Epithelial cell of proximal tubule (primary cell): ENCODE measurements at regions not wholly inside any gene's neighbourhood (a gene's known extent, or its start where the extent isn't known, plus 50 kb on each side); places are given as distances from the start of the nearest gene placed in this dataset.

ENCODE experiments used
- DNase-seq: peaks from one replicate; pipeline ENCODE4 v3.0.0-alpha.2; 2011; ENCODE audit warnings: low read depth
- H3K4me3 ChIP-seq: 2 replicates; pipeline ENCODE4 v1.5.1; 2011; ENCODE audit warnings: low read depth, mild to moderate bottlenecking, low read length
- TF ChIP-seq, protein P1 (sequence below): conservative IDR thresholded peaks from 2 replicates; pipeline ENCODE4 v1.5.1; 2012; ENCODE audit warnings: low read depth, mild to moderate bottlenecking, low read length

DNA sequence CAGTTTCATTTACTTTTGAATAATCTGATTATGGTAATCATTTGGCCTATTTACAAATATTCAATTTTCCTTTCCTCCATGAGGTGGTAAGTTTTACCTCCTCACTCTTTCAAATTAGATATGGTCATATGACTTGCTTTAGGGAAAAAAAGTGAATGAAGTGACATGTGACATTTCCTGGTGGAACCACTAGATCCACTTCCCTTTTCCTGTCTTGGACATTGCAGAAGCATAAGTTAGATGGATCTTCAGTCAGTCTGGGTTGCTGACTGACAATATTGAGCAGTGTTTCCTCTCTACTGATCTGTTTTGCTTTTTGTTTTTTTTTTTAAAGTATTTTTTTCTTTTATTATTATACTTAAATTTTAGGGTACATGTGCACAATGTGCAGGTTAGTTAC lies 481.1 kb upstream of the PTBP2 start:
- H3K4me3 ChIP-seq: no peak overlapping the region
- DNase-seq: no peak
- TF ChIP-seq, protein P1, sequence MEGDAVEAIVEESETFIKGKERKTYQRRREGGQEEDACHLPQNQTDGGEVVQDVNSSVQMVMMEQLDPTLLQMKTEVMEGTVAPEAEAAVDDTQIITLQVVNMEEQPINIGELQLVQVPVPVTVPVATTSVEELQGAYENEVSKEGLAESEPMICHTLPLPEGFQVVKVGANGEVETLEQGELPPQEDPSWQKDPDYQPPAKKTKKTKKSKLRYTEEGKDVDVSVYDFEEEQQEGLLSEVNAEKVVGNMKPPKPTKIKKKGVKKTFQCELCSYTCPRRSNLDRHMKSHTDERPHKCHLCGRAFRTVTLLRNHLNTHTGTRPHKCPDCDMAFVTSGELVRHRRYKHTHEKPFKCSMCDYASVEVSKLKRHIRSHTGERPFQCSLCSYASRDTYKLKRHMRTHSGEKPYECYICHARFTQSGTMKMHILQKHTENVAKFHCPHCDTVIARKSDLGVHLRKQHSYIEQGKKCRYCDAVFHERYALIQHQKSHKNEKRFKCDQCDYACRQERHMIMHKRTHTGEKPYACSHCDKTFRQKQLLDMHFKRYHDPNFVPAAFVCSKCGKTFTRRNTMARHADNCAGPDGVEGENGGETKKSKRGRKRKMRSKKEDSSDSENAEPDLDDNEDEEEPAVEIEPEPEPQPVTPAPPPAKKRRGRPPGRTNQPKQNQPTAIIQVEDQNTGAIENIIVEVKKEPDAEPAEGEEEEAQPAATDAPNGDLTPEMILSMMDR: no peak

- no peak for DNase-seq
- H3K4me3 ChIP-seq: no peak overlapping the region
- TF ChIP-seq, protein P1: no peak
These were observed 468.1 kb upstream of the PTBP2 start for GRCh38 chr1:96253246-96254035.

DNA sequence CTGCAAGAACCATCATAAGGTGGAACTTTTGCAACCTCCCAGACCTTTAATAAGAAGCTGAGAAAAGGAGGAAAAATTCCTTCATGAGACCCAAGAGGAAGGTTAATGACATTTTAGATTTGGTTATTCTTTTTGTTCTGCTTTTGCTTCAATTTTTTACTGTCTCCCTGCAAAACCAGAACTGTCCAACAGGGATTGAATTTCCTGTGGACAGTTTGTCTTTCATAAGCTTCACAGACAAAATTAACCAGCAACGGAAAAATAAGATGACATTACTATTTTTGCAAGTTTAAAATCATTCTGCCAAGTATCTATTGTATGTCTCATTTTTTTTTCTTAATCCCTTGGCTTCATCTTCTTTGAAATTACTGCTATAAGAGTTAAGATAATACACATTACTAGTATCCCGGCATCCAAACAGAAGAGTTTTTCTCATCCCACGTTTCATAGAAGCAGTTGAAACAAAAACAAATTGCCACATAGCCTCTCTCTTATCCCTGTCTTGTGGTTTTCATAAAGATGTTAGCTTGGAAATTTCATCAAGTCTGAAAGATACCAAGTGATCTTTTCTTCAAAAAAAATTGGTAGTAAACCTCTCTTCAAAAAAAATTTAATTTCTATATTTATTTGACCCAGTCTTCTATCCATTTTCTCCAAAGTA lies 465.3 kb upstream of the PTBP2 start:
- no peak for DNase-seq
- TF ChIP-seq, protein P1: no peak
- H3K4me3 ChIP-seq: no peak overlapping the region

DNA sequence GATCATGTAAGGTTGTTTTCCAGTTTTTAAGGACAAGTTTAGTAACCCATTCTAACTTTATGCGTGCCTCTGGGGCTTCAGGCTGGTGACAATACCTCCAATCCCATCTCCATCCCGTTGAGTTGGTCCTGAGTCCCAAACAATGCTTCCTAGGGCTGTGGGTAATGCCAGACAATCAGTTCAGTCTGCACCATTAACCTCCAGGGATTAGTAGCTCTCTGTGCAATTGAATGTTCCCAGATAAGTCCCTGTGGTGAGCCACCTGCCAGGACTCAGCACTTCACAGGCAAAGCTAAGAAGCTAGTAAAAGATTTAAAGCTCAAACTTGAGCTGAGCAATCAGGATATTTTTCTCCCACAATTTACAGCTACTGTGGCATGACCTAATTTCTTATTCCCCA lies 462.2 kb upstream of the PTBP2 start:
- TF ChIP-seq, protein P1: no peak
- H3K4me3 ChIP-seq: no peak overlapping the region
- DNase-seq: no peak

GRCh38 chr1:96281491-96281890 lies 440.1 kb upstream of the PTBP2 start:
- TF ChIP-seq, protein P1: no peak
- no peak for DNase-seq

DNA sequence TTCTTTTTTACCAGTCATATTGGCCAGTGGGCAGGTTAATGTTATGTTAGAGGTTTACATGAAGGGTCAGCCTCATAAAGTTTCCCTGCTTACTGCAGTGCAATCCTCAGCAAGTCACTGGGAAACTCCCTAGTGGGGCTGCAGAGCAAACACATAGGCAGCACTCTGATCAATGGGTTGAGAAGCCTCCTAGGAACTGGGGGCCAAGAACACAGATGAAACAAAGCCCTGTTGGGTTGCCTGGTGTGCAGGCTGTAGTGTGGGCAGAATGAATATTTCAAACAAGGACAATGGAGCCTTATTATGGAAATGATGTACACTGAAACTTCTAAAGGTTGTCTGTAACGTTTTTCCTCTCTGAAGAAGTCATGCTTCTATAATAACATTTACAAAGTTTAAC lies 431.6 kb upstream of the PTBP2 start:
- H3K4me3 ChIP-seq: no peak overlapping the region
- no peak for DNase-seq
- TF ChIP-seq, protein P1: no peak

More at GRCh38 chr1:96281491-96281890, 440.1 kb upstream of the PTBP2 start:
- H3K4me3 ChIP-seq: no peak overlapping the region
